Adipose tissue (tissue), 3 donors: ENCODE measurements at regions not wholly inside any gene's neighbourhood (a gene's known extent, or its start where the extent isn't known, plus 50 kb on each side); places are given as distances from the start of the nearest gene placed in this dataset.
"Not testable (repeated sequence)": the region's sequence is repeated elsewhere in the genome, so short reads cannot be mapped to it uniquely, and the experiment has no call there.

Experiments used
- H3K27ac ChIP-seq: one replicate; pipeline ENCODE4 v1.5.1; 2013; ENCODE audit warnings: low read depth, low read length
- WGBS, 3 donors: extraction: QIAGEN DNeasy Blood & Tissue Kit; methylation state at CpG; one replicate each; pipeline ENCODE4 v1.1.7; 2013; 5-methylcytosine and 5-hydroxymethylcytosine counted together
- donor health status: healthy with polysubstance abuse.
- donor health status: Bipolar disorder and iron deficiency.
- donor health status: healthy.

GRCh38 chr6:150753371-150754064, 112.0 kb upstream of the MTHFD1L start:
- no peak overlapping the region for H3K27ac ChIP-seq
- 28 to 65% (median 57%) methylated on average over 14 of the region's 14 CpGs for WGBS, 3 donors

- WGBS, 3 donors, result 78 to 82% (median 81%) methylated on average over 9 of the region's 9 CpGs
Observed at GRCh38 chr6:150755042-150755441, 110.5 kb upstream of the MTHFD1L start.

DNA sequence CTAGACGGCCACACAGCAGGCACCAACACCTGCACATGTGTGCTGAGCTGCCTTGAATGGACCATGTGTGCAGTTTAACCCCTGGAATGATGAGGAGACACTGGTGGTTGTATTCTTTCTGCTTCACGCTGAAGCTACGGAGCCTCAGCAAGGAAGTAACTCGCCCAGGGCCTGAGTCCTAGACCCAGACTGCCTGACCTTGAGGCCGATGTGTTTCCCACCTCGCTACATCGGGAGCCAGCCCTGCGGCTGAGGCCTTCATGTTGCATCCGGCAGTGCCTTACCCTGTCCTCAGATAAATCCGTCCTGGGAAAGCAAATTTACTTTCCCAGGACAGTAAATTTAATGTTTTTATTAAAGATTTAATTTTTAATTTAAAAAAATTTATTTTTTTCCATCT, 110.0 kb upstream of the MTHFD1L start:
- 69 to 84% (median 77%) methylated on average over 10 of the region's 10 CpGs for WGBS, 3 donors
- no peak overlapping the region for H3K27ac ChIP-seq

More at GRCh38 chr6:150755042-150755441, 110.5 kb upstream of the MTHFD1L start:
- H3K27ac ChIP-seq, result no peak overlapping the region

DNA sequence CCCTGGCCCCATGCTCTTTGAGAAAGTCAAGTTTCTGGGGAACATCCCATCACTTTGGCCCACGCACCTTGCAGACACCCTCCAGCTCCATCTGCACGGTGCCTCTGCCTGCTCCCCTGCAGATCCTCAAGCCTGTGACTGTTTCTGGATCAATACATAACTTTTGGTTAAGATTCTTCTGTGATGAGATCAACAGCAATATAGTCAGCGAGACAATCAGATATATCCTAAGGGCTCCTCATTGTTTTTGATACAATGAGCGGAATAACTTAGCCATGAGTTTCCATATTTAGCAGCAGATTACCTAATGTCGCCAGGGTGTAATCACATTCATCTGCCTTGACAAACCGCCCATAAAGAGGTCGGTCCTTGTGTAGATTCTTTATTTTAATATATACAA, 109.3 kb upstream of the MTHFD1L start:
- 76 to 78% (median 77%) methylated on average over 7 of the region's 7 CpGs for WGBS, 3 donors
- H3K27ac ChIP-seq, result no peak overlapping the region

DNA sequence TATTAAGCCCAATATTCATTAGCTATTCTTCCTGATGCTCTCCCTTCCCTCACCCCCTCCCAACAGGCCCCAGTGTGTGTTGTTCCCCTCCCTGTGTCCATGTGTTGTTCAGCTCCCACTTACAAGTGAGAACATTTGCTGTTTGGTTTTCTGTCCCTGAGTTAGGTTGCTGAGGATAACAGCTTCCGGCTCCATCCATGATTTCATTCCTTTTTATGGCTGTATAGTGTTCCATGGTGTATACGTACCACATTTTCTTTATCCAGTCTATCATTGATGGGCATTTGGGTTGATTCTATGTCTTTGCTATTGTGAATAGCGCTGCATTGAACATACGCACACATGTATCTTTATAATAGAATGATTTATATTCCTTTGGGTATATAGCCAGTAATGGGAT, 107.7 kb upstream of the MTHFD1L start:
- H3K27ac ChIP-seq, result not testable (repeated sequence)
- WGBS, 3 donors, result 90 to 98% (median 98%) methylated on average over 4 of the region's 4 CpGs

DNA sequence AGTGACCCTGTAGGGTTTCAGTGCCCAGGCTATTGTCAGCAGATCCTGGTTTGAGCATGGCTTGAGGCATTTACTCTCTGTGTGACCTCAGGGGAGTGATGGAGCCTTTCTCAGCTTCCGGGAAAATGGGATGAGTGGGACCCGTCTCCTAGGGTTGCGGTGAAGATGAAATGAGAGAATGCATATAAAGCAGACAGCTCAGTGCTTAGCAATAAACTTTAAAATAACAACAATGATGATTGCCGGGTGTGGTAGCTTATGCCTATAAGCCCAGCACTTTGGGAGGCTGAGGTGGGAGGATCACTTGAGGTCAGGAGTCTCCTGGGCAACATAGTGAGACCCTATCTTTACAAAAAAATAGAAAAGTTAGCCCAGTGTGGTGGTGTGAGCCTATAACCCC, 106.0 kb upstream of the MTHFD1L start:
- H3K27ac ChIP-seq, result no peak overlapping the region
- WGBS, 3 donors, result 92 to 93% (median 93%) methylated on average over 4 of the region's 4 CpGs

DNA sequence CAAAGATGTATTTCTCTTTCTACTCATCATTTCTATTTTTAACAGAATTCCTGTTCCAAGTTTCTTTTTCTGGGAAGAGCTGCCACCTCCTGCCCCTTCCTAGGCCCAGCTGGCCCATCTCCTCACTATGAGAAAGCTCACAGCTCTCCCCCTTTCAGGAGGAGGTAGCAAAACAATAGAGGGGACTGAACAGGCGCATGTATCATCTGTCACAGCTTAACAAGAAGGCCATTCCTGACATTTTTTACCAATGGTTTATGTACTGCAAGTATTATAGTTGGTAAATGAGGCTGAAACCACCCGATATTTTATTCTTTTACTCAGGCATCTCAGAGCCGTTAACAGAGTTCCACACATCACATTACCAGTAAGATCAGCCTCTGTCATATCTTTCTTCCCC, 103.7 kb upstream of the MTHFD1L start:
- 83 to 91% (median 90%) methylated on average over 3 of the region's 3 CpGs for WGBS, 3 donors
- no peak overlapping the region for H3K27ac ChIP-seq

GRCh38 chr6:150764334-150765066, 101.0 kb upstream of the MTHFD1L start:
- H3K27ac ChIP-seq, result no peak overlapping the region
- 73 to 81% (median 79%) methylated on average over 10 of the region's 10 CpGs for WGBS, 3 donors

GRCh38 chr6:150765067-150765764, 100.3 kb upstream of the MTHFD1L start:
- 76 to 80% (median 78%) methylated on average over 10 of the region's 10 CpGs for WGBS, 3 donors
- no peak overlapping the region for H3K27ac ChIP-seq

DNA sequence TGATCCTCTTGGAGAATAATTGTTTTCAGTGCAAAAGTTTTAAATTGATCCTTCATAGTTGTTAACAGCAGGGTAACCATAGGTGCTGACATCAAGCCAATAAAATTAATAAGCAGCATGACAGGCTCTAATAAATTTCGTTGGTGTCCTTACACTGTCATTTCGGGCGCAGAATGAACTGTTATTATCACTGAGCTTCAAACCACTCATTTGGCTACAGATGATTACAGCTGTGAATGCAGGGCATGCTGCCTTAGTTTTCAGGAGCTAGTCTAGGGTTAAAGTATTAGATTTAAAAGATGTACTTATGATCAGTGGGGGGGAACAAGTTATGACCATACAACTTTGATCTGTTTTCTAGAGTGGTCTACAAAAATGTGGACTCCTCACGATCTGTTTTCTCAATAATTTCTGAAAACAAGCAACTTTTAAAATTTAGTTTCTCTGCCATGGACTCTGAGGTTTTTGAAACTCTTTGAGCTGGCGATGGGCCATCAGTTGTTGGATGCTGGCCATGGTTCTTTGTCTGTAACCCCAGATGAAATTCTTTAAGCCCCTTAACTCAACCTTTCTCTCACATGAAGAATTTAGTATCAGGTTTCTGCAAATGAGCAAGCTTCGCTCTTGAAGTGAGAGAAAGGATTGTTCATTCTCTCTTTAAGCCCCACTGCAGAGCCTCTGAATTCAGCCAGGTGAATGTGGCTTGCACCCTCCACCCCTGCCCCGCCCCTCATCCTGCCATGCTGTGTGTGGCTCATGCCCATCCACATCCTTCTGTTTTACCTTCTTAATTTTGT, 99.1 kb upstream of the MTHFD1L start:
- WGBS, 3 donors, result 59 to 63% (median 60%) methylated on average over 7 of the region's 7 CpGs
- H3K27ac ChIP-seq, result no peak overlapping the region

- WGBS, 3 donors, result 68 to 74% (median 71%) methylated on average over 2 of the region's 2 CpGs
- no peak overlapping the region for H3K27ac ChIP-seq
Observed at GRCh38 chr6:150767161-150767560, 98.3 kb upstream of the MTHFD1L start.

DNA sequence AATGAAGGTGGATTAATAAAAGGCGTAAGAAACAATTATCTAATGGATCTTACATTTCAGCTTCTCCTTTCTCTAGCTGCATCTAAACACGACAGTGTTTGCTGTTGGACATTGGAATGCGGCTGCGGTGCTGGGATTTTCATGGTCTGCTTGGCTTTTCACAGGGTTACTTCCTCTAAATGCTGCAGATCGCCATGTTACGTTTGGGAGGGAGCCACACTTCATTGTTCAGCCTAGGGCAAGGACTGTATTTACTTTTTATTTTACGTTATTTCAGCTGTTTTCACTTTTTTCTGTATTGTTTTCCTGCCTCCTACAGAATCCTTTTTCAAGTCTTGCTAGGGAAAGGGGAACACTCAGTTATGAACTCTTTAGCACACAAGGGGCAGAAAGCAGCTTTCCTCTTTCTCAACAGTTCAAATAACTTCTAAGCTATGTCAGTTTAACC, 97.9 kb upstream of the MTHFD1L start:
- H3K27ac ChIP-seq, result no peak overlapping the region
- 42 to 60% (median 52%) methylated on average over 7 of the region's 7 CpGs for WGBS, 3 donors

DNA sequence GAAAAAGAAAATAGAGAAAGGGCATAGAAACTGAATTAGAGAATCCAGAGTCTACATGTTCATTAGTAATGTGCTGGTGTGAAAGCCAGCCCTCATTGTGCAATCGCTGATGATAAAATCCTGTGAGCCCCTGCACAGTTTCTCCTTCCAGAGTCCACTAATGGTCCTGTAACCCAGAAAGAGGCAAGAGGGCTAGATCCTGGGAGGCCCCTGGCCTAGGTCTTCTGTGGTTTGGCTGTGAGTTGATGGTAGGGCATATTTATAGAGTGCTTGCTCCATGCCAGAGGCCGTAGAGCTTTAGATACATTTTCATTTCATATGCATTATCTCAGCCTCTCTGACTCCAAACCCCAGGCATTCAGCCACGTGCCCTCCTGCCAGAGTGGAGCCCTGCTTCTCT, 94.9 kb upstream of the MTHFD1L start:
- no peak overlapping the region for H3K27ac ChIP-seq
- WGBS, 3 donors, result 76 to 89% (median 84%) methylated on average over 3 of the region's 3 CpGs

- WGBS, 3 donors, result 46 to 93% (median 54%) methylated on average over 1 of the region's 1 CpG
- H3K27ac ChIP-seq, result no peak overlapping the region
Observed at GRCh38 chr6:150773969-150774368, 91.5 kb upstream of the MTHFD1L start.

- WGBS, 3 donors, result 45 to 50% (median 50%) methylated on average over 9 of the region's 9 CpGs
- no peak overlapping the region for H3K27ac ChIP-seq
Observed at GRCh38 chr6:150775415-150776203, 89.9 kb upstream of the MTHFD1L start.

GRCh38 chr6:150777736-150778135, 87.8 kb upstream of the MTHFD1L start:
- no peak overlapping the region for H3K27ac ChIP-seq
- WGBS, 3 donors, result 87 to 90% (median 88%) methylated on average over 9 of the region's 9 CpGs

GRCh38 chr6:150783813-150784212, 81.7 kb upstream of the MTHFD1L start:
- H3K27ac ChIP-seq, result no peak overlapping the region
- 72 to 80% (median 77%) methylated on average over 2 of the region's 2 CpGs for WGBS, 3 donors

GRCh38 chr6:150787429-150787828, 78.1 kb upstream of the MTHFD1L start:
- WGBS, 3 donors, result 69 to 84% (median 71%) methylated on average over 7 of the region's 7 CpGs

More at GRCh38 chr6:150787429-150787828, 78.1 kb upstream of the MTHFD1L start:
- H3K27ac ChIP-seq, result no peak overlapping the region
